NCI-H2081 (cell line): ENCODE measurements at regions not wholly inside any gene's neighbourhood (a gene's known extent, or its start where the extent isn't known, plus 50 kb on each side); places are given as distances from the start of the nearest gene placed in this dataset.

Source experiments
- DNase-seq, 2 experiments: peaks; one replicate each; lab custom pipeline; 2025; lab: John Stamatoyannopoulos, UW

DNA sequence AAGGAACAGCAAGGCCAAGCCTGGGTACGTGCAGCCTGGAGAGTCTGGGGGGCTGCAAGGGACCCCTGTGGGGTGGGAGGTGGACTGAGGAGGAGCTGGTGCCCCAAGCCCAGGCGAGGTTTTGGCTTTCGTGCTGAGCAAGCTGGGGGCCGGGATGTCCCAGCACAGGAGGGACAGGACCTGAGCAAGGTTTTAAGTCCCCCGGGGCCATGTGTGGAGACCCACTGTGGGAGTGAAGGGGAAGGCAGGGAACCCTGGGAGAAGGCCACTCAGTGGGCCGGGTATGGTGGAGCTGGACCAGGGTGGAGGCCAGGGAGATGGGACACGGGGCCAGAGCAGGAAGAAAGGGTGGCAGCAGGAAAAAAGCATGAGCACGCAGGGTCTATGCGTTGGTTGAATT lies 419.2 kb upstream of the SULF2 start:
- no peak for DNase-seq

GRCh38 chr20:48203252-48203651 lies 418.0 kb upstream of the SULF2 start:
- DNase-seq = no peak

DNA sequence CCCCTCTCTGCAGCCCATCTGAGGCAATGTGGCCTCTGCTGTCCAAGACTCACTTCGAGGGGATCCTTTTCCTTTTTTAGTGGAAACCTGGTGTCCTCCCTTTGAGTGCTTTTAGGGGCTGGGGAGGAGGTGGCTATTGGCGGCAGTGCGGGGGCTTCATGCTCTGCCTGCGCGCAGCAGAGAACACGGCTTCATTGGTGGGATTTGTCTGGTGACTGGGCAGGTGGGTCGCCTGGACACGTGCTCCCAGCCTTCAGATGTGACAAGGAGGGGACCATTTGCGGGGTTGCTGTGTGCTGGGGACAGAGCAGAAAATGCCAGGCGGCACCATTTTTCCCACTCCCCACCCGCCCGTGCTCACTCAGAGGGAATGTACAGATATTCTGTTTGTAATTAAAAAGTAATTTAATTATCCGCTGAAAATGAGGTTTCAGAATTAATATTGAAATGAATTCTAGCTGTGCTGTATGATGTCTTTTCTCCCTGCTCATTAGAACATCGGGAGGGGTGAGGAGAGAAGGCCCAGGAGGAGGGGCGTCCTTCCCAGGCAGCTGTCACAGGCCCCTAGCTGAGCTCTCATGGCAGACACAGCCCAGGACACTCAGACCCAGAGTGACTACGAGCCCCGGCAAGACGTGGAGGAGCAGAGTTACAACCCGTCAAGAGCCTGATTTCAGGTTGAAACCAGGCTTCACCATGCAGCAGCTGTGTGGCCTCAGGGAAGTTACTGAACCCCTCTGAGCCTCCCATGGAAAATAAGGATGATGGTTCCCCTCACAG lies 417.2 kb upstream of the SULF2 start:
- no peak for DNase-seq

DNA sequence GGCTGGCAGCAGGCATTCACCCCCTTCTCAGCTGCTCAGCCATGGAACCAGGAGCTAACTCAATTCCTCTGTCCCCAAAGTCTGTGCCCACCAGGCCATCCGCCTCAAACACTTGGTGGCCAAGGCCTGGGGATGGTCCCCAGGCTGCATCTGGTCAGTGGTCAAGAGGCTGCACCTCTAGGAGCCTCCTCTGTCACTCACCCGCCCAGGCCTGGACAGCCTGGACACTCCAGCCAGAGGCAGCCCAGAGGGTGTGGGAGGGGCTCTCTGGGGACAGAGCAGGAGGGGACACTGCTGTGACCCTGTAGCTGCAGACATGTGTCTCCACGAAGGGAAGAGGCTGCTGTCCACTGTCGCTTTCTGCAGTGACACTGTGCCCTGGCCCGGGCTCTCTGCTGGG lies 416.6 kb upstream of the SULF2 start:
- DNase-seq = no peak

GRCh38 chr20:48201188-48201587 lies 415.9 kb upstream of the SULF2 start:
- no peak for DNase-seq

DNA sequence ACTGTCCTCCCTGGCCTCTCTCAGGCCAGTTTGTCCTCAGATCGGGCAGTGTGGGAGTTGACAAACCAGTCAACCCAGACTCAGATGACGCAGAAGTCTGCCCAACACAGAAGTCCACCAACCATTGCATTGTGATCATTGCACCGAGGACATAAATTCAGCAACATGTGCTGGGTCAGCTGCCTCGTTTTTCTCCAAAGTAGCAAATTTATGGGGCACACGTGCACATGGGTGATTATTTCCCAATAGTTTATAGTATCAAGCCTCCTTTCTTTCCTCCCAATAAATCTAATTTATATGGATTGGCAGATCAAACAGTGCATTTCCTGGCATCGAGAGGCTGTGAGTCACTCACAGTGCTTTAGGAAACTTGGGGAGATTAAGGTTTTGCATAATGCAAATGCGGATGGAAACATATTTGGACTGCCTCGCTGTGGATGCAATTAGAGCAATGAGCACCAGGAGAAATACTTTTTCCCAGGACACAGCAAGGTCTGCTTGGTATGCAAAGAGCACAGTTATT lies 413.7 kb upstream of the SULF2 start:
- no peak for DNase-seq

DNA sequence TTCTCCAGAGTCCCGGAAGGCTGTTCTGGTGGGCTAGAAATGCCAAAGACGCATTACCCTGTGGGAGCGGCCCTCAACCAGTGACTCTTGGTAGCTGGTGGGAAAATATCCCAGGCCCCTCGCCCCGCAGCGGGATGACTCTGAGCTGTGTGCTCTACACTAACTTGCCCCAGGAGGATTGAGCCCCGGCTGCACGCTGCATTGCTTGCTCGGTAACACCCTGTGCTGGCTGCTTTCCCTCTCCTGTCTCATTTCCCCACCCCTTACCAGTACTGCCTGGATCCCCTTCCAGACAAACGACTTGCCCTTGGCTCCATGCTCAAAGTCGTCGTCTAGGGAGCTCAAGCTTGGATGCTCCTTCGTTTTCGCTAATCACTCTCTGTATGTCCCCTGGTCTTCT lies 411.8 kb upstream of the SULF2 start:
- no peak for DNase-seq

GRCh38 chr20:48196486-48196885 lies 411.2 kb upstream of the SULF2 start:
- DNase-seq = no peak

DNA sequence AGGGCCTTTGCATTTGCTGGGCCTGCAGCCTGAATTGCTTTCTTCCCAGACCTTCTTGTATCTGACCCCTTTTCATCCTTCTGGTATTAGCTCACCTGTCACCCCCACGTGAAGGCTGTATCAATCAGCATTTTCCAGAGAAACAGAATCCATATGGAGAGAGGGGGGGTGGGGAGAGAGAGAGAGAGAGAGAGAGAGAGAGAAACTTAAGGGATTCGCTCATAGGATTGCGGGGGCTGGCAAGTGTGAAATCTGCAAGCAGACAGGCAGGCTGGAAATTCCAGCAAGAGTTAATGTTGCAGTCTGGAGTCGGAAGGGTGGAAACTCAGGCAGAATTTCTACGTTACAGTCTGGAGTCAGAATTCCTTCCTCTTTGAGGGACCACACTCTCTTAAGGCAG lies 410.7 kb upstream of the SULF2 start:
- no peak for DNase-seq

DNA sequence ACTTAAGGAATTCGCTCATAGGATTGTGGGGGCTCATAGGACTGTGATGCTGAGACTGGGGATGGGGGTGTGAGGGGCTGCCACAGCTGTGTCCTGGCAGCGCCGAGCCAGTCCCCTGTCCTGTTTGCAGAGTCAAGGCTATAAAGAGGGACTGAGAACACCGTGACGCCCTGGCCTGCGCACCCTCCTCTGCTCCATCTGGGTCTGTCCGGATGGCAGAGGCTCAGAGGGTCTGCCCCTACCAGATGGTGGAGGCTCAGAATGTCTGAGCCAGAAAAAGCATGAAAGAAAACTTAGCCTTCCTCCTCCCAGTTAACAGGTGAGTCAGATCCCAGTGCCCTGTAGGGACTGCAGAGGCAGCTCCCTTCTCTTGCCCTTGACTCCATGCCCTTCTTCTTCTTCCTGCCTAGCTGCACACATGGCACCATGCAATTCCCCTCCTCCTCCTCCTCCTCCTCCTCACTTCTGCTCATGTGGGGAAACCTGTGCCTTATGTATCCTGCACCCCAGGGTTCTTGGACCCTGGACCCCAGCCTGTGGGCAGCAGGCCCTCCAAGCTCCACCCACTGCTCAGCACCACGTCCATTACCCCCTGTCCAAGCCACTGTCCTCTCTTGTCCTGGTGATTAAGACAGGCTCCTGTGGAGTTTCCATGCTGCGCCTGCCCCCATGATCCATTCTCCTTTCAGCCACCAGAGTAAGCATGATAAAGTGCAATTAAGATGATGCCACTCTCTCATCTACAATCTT lies 410.0 kb upstream of the SULF2 start:
- DNase-seq = no peak

GRCh38 chr20:48194583-48194982 lies 409.3 kb upstream of the SULF2 start:
- DNase-seq = no peak

DNA sequence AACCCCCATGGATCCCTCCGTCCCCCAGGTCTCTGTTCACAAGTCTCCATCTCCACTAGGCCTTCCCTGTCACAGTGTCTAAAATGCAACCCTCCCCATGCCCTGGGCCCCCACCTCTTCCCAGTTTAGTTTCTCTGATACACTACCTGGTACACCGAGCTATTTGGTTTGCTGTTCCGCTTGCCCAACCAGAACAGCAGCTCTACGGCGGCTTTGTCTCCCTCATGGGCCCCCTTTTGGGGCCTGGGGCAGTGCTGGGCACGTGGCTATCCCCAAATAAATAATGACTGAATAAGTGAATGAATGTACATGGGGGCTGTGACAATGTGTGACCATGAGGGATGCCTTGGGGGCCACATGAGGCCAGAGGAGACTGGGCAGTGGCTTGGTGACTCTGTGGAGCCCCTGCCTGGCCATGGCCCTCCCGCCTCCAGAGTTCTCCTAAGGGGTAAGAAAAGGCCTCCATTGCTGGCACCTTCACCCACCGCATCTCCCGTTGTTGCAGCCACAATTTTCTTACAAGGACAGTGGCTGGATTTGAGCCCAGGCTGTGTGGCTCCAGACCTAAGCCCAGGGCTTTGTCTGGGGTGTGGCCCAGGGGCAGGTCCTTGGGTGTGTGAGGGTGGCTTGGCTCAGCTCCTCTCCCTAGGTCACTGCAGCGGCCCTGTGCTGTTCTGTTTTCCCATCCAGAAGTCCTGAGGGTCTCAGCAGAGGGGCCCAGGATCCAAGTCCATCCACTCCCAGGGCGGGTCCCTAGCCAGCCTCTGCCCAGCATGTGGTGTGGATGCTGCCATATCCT lies 408.5 kb upstream of the SULF2 start:
- DNase-seq = no peak

DNA sequence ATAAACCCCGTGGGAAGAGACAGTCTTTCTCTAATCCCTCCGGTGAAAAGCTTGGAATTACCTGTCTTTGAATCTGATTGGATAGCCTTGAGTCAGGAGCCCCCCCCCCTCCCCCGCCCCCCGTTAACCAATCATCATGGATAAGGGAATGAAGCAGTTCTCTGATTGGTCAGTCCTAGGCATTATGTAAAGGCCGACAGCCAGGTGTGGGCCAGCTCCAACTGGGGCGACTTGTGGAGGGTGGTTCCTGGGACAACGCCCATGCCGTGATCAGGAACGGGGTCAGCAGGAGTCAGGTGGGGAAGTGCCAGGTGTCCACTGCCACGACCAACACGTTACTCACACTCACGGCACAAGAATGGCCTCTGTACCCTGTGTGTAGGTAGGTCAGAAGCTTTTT lies 406.8 kb upstream of the SULF2 start:
- no peak for DNase-seq

GRCh38 chr20:48191200-48191599 lies 405.9 kb upstream of the SULF2 start:
- no peak for DNase-seq

- no peak for DNase-seq
Measured at GRCh38 chr20:48190757-48191156, 405.5 kb upstream of the SULF2 start.

- DNase-seq = no peak
Measured at GRCh38 chr20:48189181-48189580, 403.9 kb upstream of the SULF2 start.

DNA sequence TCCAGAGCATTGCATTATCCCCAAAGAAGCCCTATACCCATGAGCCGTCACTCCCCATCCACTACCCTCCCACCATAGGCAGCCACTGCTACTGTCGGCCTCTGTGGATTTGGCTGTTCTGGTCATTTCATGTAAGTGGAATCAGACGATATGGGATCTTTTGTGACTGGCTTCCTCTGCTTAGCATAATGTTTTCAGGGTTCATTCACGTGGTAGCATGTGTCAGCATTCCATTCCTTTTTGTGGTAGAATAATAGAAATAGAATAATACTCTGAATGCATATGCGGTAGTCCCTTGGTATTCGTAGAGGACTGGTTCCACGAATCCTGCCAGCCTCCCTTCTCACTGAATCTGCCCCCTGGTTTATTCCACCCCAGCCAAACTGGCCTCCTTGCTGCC lies 402.6 kb upstream of the SULF2 start:
- DNase-seq = no peak

DNA sequence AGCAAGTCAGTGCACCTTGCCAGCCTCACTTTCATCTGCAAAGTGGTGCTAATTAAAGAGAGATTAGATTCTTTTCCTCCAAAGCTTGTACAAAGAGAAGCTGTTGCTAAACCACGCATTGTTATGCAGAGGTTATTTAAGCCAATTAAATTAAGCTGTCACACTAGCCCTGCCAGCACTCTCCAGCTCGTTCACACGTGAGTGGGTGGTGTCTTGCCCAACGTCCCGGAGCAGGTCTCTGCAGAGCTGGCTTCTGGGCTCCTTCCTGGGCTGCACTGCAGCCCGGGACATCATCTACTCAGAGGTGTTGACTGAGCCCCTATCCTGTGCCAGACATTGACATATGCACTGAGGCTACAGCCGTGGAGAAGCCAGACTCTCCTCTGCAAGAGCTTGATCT lies 401.6 kb upstream of the SULF2 start:
- no peak for DNase-seq

DNA sequence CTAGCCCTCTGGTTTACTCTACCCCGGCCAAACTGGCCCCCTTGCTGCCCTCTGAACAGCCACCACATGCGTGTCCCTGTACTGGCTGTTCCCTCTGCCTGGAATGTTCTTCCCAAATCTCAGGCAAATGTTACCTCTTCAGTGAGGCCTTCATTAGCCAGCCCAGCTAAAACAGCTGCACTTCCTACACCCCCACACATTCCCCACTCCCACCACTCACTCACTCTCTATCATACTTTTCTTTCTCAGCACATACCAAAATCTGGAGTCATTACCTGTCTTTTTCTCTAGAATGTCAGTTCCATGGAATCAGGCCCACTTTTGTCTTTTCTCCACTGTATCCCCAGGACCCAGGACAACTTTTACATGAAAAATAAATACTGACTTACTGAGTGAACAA lies 401.2 kb upstream of the SULF2 start:
- DNase-seq = no peak

- no peak for DNase-seq
Measured at GRCh38 chr20:48184229-48184628, 398.9 kb upstream of the SULF2 start.

DNA sequence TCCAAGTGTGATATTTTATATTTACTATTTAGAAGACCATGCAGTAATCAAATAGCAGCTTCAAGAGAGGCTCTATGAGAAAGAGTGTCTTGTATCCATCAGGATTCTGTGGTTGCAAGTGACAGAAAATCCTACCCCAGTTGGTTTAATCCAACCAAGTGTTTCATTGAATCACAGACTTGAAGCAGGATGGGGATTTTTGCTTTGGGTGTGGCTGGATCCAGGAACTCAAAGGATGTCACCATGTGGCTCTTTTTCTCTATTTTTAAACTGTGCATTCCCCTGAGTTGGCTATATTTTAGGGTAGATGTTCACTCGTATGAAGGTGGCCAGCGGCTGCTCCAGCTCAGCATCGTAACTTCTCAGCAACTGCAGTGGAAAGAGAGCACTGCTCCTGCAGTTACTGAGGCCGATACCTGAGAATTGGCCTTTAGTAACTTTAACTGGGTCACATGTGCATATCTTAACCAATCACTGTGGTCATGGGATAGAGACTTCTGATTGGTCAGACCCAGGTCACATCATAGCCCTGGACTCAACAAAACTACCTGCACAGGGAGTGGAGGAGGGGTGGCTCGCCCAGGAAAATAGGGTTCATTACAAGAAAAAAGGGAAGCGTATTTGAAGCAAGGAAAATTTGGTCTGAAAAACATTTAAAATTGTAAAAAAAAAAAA lies 396.1 kb upstream of the SULF2 start:
- DNase-seq = no peak

DNA sequence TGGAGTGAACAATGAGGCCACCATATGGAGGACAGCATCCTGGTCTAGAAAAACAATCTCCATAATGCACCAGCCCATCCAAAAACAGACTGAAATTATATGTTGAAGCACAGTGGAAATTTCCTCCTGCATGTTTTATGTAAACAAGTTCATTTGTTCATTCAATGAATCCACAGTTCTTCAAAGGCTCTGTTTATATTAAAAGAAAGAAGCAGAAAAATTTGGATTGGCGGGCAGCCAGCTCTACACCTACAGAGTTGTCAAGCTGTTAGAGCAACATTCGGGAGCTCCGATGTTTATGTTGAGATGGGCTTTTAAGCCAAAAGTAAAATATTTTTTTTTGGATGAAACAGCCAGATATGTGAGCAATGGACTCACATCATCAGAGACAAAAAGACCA lies 395.3 kb upstream of the SULF2 start:
- peak in 1 of 2 experiments; percentile 73 for DNase-seq
